Upper lobe of left lung (tissue), 4 donors: ENCODE measurements at regions not wholly inside any gene's neighbourhood (a gene's known extent, or its start where the extent isn't known, plus 50 kb on each side); places are given as distances from the start of the nearest gene placed in this dataset.

ENCODE experiments used
- POLR2A ChIP-seq, 4 donors: fragments of 450-650 bp; IDR thresholded peaks; one replicate each; pipeline ENCODE4 v1.5.1; 2016 to 2017; ENCODE audit warnings: antibody characterized with exemption in 4 of 4, mild to moderate bottlenecking in 2 of 4
- POLR2AphosphoS5 ChIP-seq, 2 donors: sonication (generic); formaldehyde crosslinking; IDR thresholded peaks; one replicate each; pipeline ENCODE4 v1.5.1; 2017; ENCODE audit warnings: antibody characterized with exemption in 2 of 2
- TF ChIP-seq, protein P1 (sequence below), 6 experiments: fragments of 450-650 bp in 4 of 6; fragments of 200-600 bp in 2 of 6; sonication (generic) in 2 of 6; IDR thresholded peaks; one replicate each; pipeline ENCODE4 v1.5.1; 2016 to 2019; ENCODE audit warnings: antibody characterized with exemption in 6 of 6

DNA sequence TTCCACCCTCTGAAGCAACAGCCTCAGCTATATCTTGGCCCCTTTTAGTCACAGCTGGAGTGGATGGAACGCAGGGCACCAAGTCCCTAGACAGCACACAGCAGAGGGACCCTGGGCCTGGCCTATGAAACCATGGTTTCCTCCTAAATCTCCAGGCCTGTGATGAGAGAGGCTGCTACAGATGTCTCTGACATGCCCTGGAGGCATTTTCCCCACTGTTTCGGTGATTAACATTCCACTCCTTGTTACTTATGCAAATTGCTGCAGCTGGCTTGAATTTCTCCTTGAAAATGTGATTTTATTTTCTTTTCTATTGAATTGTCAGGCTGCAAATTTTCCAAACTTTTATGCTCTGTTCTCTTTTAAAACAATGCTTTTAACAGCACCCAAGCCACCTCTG is 384.8 kb downstream of the PRR16 start:
- TF ChIP-seq POLR2A (IDR thresholded peaks at IDR 0.05) (no peak), POLR2AphosphoS5 (IDR thresholded peaks at IDR 0.05) (no peak)
- TF ChIP-seq, protein P1, sequence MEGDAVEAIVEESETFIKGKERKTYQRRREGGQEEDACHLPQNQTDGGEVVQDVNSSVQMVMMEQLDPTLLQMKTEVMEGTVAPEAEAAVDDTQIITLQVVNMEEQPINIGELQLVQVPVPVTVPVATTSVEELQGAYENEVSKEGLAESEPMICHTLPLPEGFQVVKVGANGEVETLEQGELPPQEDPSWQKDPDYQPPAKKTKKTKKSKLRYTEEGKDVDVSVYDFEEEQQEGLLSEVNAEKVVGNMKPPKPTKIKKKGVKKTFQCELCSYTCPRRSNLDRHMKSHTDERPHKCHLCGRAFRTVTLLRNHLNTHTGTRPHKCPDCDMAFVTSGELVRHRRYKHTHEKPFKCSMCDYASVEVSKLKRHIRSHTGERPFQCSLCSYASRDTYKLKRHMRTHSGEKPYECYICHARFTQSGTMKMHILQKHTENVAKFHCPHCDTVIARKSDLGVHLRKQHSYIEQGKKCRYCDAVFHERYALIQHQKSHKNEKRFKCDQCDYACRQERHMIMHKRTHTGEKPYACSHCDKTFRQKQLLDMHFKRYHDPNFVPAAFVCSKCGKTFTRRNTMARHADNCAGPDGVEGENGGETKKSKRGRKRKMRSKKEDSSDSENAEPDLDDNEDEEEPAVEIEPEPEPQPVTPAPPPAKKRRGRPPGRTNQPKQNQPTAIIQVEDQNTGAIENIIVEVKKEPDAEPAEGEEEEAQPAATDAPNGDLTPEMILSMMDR (IDR thresholded peaks at IDR 0.05): no peak
